Gastroesophageal sphincter (tissue), 4 donors: ENCODE measurements at regions not wholly inside any gene's neighbourhood (a gene's known extent, or its start where the extent isn't known, plus 50 kb on each side); places are given as distances from the start of the nearest gene placed in this dataset.

Experiments
- ATAC-seq: fragments of 150-250 bp; one replicate; pipeline ENCODE4 v1.9.1; 2016; ENCODE audit warnings: mild to moderate bottlenecking, moderate library complexity
- H3K27ac ChIP-seq, 4 donors: fragments of 200-600 bp; sonication (generic) in 3 of 4; 1 replicate in 3 of 4; 2 replicates in 1 of 4; pipeline ENCODE4 v1.5.1; 2016 to 2019
- H3K27me3 ChIP-seq: fragments of 200-600 bp; sonication (generic); one replicate; pipeline ENCODE4 v1.5.1; 2019
- H3K36me3 ChIP-seq, 2 donors: fragments of 200-600 bp; sonication (generic); one replicate each; pipeline ENCODE4 v1.5.1; 2019; ENCODE audit warnings: control low read depth in 1 of 2
- H3K4me1 ChIP-seq, 3 donors: fragments of 200-600 bp; sonication (generic); 1 replicate in 2 of 3; 2 replicates in 1 of 3; pipeline ENCODE4 v1.5.1; 2016 to 2019; ENCODE audit warnings: control low read depth in 2 of 3
- H3K4me3 ChIP-seq, 2 donors: fragments of 200-600 bp; sonication (generic); one replicate each; pipeline ENCODE4 v1.5.1; 2019; ENCODE audit warnings: mild to moderate bottlenecking in 1 of 2, moderate library complexity in 1 of 2
- H3K9me3 ChIP-seq, 3 donors: fragments of 200-600 bp; sonication (generic); one replicate each; pipeline ENCODE4 v1.5.1; 2017 to 2019; ENCODE audit warnings: control low read depth in 2 of 3
- CTCF ChIP-seq, 4 experiments: fragments of 200-600 bp in 2 of 4; fragments of 450-650 bp in 2 of 4; sonication (generic) in 1 of 4; IDR thresholded peaks; one replicate each; pipeline ENCODE4 v1.5.1; 2017 to 2019; ENCODE audit warnings: antibody characterized with exemption in 4 of 4, mild to moderate bottlenecking in 2 of 4, moderate library complexity in 2 of 4
- EP300 ChIP-seq: sonication (generic); formaldehyde crosslinking; IDR thresholded peaks from one replicate; pipeline ENCODE4 v1.6.1; 2017; ENCODE audit warnings: antibody characterized with exemption, mild to moderate bottlenecking
- POLR2A ChIP-seq, 2 donors: fragments of 450-650 bp; IDR thresholded peaks; one replicate each; pipeline ENCODE4 v1.6.1; 2017; ENCODE audit warnings: antibody characterized with exemption in 2 of 2, mild to moderate bottlenecking in 2 of 2, moderate library complexity in 1 of 2
- POLR2AphosphoS5 ChIP-seq: sonication (generic); formaldehyde crosslinking; IDR thresholded peaks from one replicate; pipeline ENCODE4 v1.6.1; 2017; ENCODE audit warnings: antibody characterized with exemption
- WGBS, 2 donors: methylation state at CpG; one replicate each; pipeline ENCODE4 v1.1.5; 2018; ENCODE audit warnings: low coverage in 1 of 2; 5-methylcytosine and 5-hydroxymethylcytosine counted together

- 39 to 45% methylated on average over 4 of the region's 4 CpGs for WGBS, 2 donors
- no peak for TF ChIP-seq CTCF (IDR thresholded peaks at IDR 0.05)
- no peak for TF ChIP-seq EP300
- TF ChIP-seq POLR2AphosphoS5, result no peak
- no peak for TF ChIP-seq POLR2A (IDR thresholded peaks at IDR 0.05)
- H3K9me3 ChIP-seq, result no peaks in the 10 kb centered on the region
- H3K27ac ChIP-seq, result no peak overlapping the region
- peaks cover 0 to 27% (median 0%) of the 10 kb centered on the region in 3 donors for H3K4me1 ChIP-seq
- no peak overlapping the region for H3K4me3 ChIP-seq
- ATAC-seq, result no peak
- no peaks in the 10 kb centered on the region for H3K27me3 ChIP-seq
- no peaks in the 10 kb centered on the region for H3K36me3 ChIP-seq
Observed at GRCh38 chr14:59091404-59091803, 97.1 kb upstream of the DAAM1 start.

GRCh38 chr14:59091976-59092375, 96.5 kb upstream of the DAAM1 start:
- Histone ChIP-seq H3K4me3 (no peak overlapping the region), H3K9me3 (no peaks in the 10 kb centered on the region), H3K27ac (no peak overlapping the region), H3K36me3 (no peaks in the 10 kb centered on the region), H3K27me3 (no peaks in the 10 kb centered on the region), H3K4me1 (peaks cover 0 to 29% (median 0%) of the 10 kb centered on the region in 3 donors)
- ATAC-seq, result no peak
- WGBS, 2 donors, result 19 to 23% methylated on average over 4 of the region's 4 CpGs
- TF ChIP-seq POLR2A (IDR thresholded peaks at IDR 0.05) (no peak), CTCF (IDR thresholded peaks at IDR 0.05) (no peak), EP300 (no peak), POLR2AphosphoS5 (no peak)

- H3K4me1 ChIP-seq, result peaks cover 0 to 29% (median 0%) of the 10 kb centered on the region in 3 donors
- H3K36me3 ChIP-seq, result no peaks in the 10 kb centered on the region
- H3K4me3 ChIP-seq, result no peak overlapping the region
- H3K9me3 ChIP-seq, result no peaks in the 10 kb centered on the region
- ATAC-seq, result no peak
- TF ChIP-seq POLR2A (IDR thresholded peaks at IDR 0.05) (no peak), POLR2AphosphoS5 (no peak), EP300 (no peak), CTCF (IDR thresholded peaks at IDR 0.05) (no peak)
- no peak overlapping the region for H3K27ac ChIP-seq
- H3K27me3 ChIP-seq, result no peaks in the 10 kb centered on the region
- 59 to 82% methylated on average over 7 of the region's 7 CpGs for WGBS, 2 donors
Observed at GRCh38 chr14:59093902-59094301, 94.6 kb upstream of the DAAM1 start.

GRCh38 chr14:59096303-59096702, 92.2 kb upstream of the DAAM1 start:
- no peaks in the 10 kb centered on the region for H3K9me3 ChIP-seq
- H3K27me3 ChIP-seq, result no peaks in the 10 kb centered on the region
- ATAC-seq, result no peak
- no peaks in the 10 kb centered on the region for H3K36me3 ChIP-seq
- no peak overlapping the region for H3K4me3 ChIP-seq
- TF ChIP-seq POLR2A (IDR thresholded peaks at IDR 0.05) (no peak), POLR2AphosphoS5 (no peak), CTCF (IDR thresholded peaks at IDR 0.05) (no peak), EP300 (no peak)
- peaks cover 0 to 19% (median 0%) of the 10 kb centered on the region in 3 donors for H3K4me1 ChIP-seq
- WGBS, 2 donors, result 0 to 11% methylated on average over 2 of the region's 2 CpGs
- peak overlapping the region in 2 of 4 donors; percentile 20 to 38 for H3K27ac ChIP-seq

GRCh38 chr14:59097681-59098080, 90.8 kb upstream of the DAAM1 start:
- WGBS, 2 donors, result 91 to 94% methylated on average over 3 to 4 of the region's 4 CpGs
- H3K4me3 ChIP-seq, result no peak overlapping the region
- H3K27me3 ChIP-seq, result no peaks in the 10 kb centered on the region
- H3K36me3 ChIP-seq, result no peaks in the 10 kb centered on the region
- no peak overlapping the region for H3K27ac ChIP-seq
- no peak for TF ChIP-seq CTCF (IDR thresholded peaks at IDR 0.05)
- TF ChIP-seq POLR2A (IDR thresholded peaks at IDR 0.05), result no peak
- TF ChIP-seq POLR2AphosphoS5, result no peak
- no peak for ATAC-seq
- H3K4me1 ChIP-seq, result peaks cover 0 to 10% (median 0%) of the 10 kb centered on the region in 3 donors
- H3K9me3 ChIP-seq, result no peaks in the 10 kb centered on the region
